OCI-LY7 (cell line): ENCODE measurements at regions not wholly inside any gene's neighbourhood (a gene's known extent, or its start where the extent isn't known, plus 50 kb on each side); places are given as distances from the start of the nearest gene placed in this dataset.

Experiments
- EZH2phosphoT487 ChIP-seq: fragments of 200-600 bp; sonication (generic); IDR thresholded peaks from 2 replicates; pipeline ENCODE4 v1.6.1; 2018; ENCODE audit warnings: low read depth, borderline replicate concordance, mild to moderate bottlenecking, mixed run types, antibody characterized with exemption, low read length, moderate library complexity, mixed read lengths
- TF ChIP-seq, protein P1 (sequence below): fragments of 200-600 bp; sonication (generic); conservative IDR thresholded peaks from 2 replicates; pipeline ENCODE4 v1.5.1; 2014; ENCODE audit warnings: mild to moderate bottlenecking, antibody characterized with exemption, low read length, moderate library complexity, mixed read lengths

DNA sequence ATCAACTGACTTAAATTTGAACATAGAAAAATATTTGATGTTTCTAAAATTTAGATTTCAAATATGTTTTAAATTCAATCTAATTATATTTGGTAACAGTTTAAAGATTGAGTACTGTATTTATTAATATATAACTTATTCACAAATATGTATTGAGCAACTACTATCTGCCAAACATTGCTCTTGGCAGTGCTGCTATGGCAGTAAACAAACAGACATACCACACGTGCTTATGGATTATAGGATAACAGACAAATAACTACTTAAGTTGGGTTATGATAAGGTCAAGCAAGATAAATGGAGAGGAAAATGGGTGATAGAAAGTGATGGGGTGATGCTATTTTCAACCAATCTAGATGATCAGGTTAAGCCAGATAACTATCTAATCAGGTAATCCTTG is 538.1 kb downstream of the C12orf50 start:
- TF ChIP-seq, protein P1, sequence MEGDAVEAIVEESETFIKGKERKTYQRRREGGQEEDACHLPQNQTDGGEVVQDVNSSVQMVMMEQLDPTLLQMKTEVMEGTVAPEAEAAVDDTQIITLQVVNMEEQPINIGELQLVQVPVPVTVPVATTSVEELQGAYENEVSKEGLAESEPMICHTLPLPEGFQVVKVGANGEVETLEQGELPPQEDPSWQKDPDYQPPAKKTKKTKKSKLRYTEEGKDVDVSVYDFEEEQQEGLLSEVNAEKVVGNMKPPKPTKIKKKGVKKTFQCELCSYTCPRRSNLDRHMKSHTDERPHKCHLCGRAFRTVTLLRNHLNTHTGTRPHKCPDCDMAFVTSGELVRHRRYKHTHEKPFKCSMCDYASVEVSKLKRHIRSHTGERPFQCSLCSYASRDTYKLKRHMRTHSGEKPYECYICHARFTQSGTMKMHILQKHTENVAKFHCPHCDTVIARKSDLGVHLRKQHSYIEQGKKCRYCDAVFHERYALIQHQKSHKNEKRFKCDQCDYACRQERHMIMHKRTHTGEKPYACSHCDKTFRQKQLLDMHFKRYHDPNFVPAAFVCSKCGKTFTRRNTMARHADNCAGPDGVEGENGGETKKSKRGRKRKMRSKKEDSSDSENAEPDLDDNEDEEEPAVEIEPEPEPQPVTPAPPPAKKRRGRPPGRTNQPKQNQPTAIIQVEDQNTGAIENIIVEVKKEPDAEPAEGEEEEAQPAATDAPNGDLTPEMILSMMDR, result no peak
- TF ChIP-seq EZH2phosphoT487, result no peak
